GM23338 (cell line): ENCODE measurements at regions not wholly inside any gene's neighbourhood (a gene's known extent, or its start where the extent isn't known, plus 50 kb on each side); places are given as distances from the start of the nearest gene placed in this dataset.

Experiments used
- ATAC-seq: fragments of 200-7000 bp; cut with Tn5 transposase; 3 replicates; pipeline ENCODE4 v1.9.1; 2020
- DNase-seq: peaks from one replicate; pipeline ENCODE4 v3.0.0-alpha.2; 2015; ENCODE audit warnings: low spot score
- H2AFZ ChIP-seq: fragments of 200-600 bp; sonication (generic); 2 replicates; pipeline ENCODE4 v1.8.0; 2016; ENCODE audit warnings: antibody characterized with exemption, mild to moderate bottlenecking, moderate library complexity
- H3F3A ChIP-seq: fragments of 200-600 bp; sonication (generic); replicated peaks from 2 replicates; pipeline ENCODE4 v1.8.0; 2017; ENCODE audit warnings: antibody characterized with exemption, mixed run types, low read depth
- H3K27ac ChIP-seq: fragments of 200-600 bp; sonication (generic); 2 replicates; pipeline ENCODE4 v1.6.1; 2016; ENCODE audit warnings: low read depth
- H3K27me3 ChIP-seq: fragments of 200-600 bp; sonication (generic); 2 replicates; pipeline ENCODE4 v1.8.0; 2016; ENCODE audit warnings: mild to moderate bottlenecking, mixed run types, moderate library complexity; ENCODE audit not compliant: insufficient read depth
- H3K36me3 ChIP-seq: fragments of 200-600 bp; sonication (generic); 2 replicates; pipeline ENCODE4 v1.8.0; 2016; ENCODE audit warnings: mild to moderate bottlenecking; ENCODE audit not compliant: insufficient read depth
- H3K4me1 ChIP-seq: fragments of 200-600 bp; sonication (generic); 2 replicates; pipeline ENCODE4 v1.8.0; 2016; ENCODE audit warnings: mild to moderate bottlenecking, moderate library complexity; ENCODE audit not compliant: insufficient read depth
- H3K4me2 ChIP-seq: fragments of 200-600 bp; sonication (generic); 2 replicates; pipeline ENCODE4 v1.7.1; 2017; ENCODE audit warnings: mixed run types
- H3K4me3 ChIP-seq: fragments of 200-600 bp; sonication (generic); 2 replicates; pipeline ENCODE4 v1.6.1; 2016; ENCODE audit warnings: mixed run types
- H3K79me2 ChIP-seq: fragments of 200-600 bp; sonication (generic); replicated peaks from 2 replicates; pipeline ENCODE4 v1.8.0; 2017; ENCODE audit warnings: mild to moderate bottlenecking; ENCODE audit not compliant: insufficient read depth
- H3K9me2 ChIP-seq: fragments of 200-600 bp; sonication (generic); 2 replicates; pipeline ENCODE4 v1.8.0; 2017; ENCODE audit not compliant: insufficient read depth
- H4K20me1 ChIP-seq: fragments of 200-600 bp; sonication (generic); replicated peaks from 2 replicates; pipeline ENCODE4 v1.8.0; 2017; ENCODE audit warnings: mild to moderate bottlenecking; ENCODE audit not compliant: insufficient read depth
- H3K27ac Mint-ChIP-seq: 2 replicates; pipeline ENCODE4 v1.8.0; 2020; ENCODE audit warnings: inconsistent platforms, mild to moderate bottlenecking, moderate library complexity, mixed read lengths
- H3K27me3 Mint-ChIP-seq: 3 replicates; pipeline ENCODE4 v1.8.0; 2022; ENCODE audit warnings: low read depth, mild to moderate bottlenecking, moderate library complexity, mixed read lengths, inconsistent platforms; ENCODE audit not compliant: insufficient read depth, poor library complexity
- H3K36me3 Mint-ChIP-seq: 3 replicates; pipeline ENCODE4 v1.8.0; 2021; ENCODE audit warnings: low read depth, mild to moderate bottlenecking, inconsistent platforms, moderate library complexity, mixed read lengths
- H3K4me1 Mint-ChIP-seq: 3 replicates; pipeline ENCODE4 v1.8.0; 2020; ENCODE audit warnings: mild to moderate bottlenecking, inconsistent platforms, mixed read lengths
- H3K4me3 Mint-ChIP-seq: 3 replicates; pipeline ENCODE4 v1.8.0; 2021; ENCODE audit warnings: moderate library complexity, mild to moderate bottlenecking, inconsistent platforms, mixed read lengths
- H3K9me3 Mint-ChIP-seq: 3 replicates; pipeline ENCODE4 v1.8.0; 2020; ENCODE audit warnings: moderate library complexity, mild to moderate bottlenecking, inconsistent platforms, mixed read lengths
- CREB1 ChIP-seq: fragments of 250-450 bp; sonication (Bioruptor Pico); IDR thresholded peaks from 2 replicates; pipeline ENCODE4 v1.5.0; 2020; ENCODE audit warnings: low read depth, mild to moderate bottlenecking, moderate library complexity
- CTCF ChIP-seq, 2 experiments: fragments of 200-600 bp in 1 of 2; sonication (generic) in 1 of 2; conservative IDR thresholded peaks; 2 replicates each; pipeline versions ENCODE4 v1.5.1 to v1.6.1; 2016 to 2017; ENCODE audit warnings: antibody characterized with exemption in 2 of 2, low read depth in 2 of 2, mild to moderate bottlenecking in 2 of 2, moderate library complexity in 1 of 2
- ETS1 ChIP-seq: IDR thresholded peaks from 2 replicates; pipeline ENCODE4 v1.6.1; 2016; ENCODE audit warnings: antibody characterized with exemption
- EZH2phosphoT487 ChIP-seq: fragments of 200-600 bp; sonication (generic); IDR thresholded peaks from one replicate; pipeline ENCODE4 v1.8.1; 2018; ENCODE audit warnings: antibody characterized with exemption; ENCODE audit not compliant: unreplicated experiment
- POLR2AphosphoS5 ChIP-seq: IDR thresholded peaks from 2 replicates; pipeline ENCODE4 v1.6.1; 2016; ENCODE audit warnings: antibody characterized with exemption, low read depth
- ZNF114 ChIP-seq: fragments of 250-450 bp; sonication (Bioruptor Pico); IDR thresholded peaks from 2 replicates; pipeline ENCODE4 v1.5.0; 2020; ENCODE audit warnings: mild to moderate bottlenecking, moderate library complexity
- ZNF331 ChIP-seq: fragments of 250-450 bp; sonication (Bioruptor Pico); IDR thresholded peaks from 2 replicates; pipeline ENCODE4 v1.5.0; 2020; ENCODE audit warnings: low read depth, mild to moderate bottlenecking, moderate library complexity
- ZNF462 ChIP-seq: fragments of 250-450 bp; sonication (Bioruptor Pico); IDR thresholded peaks from 2 replicates; pipeline ENCODE4 v1.5.0; 2020; ENCODE audit warnings: mild to moderate bottlenecking, moderate library complexity

GRCh38 chr13:68064001-68064770 lies 834.0 kb upstream of the PCDH9 start (continued):
- TF ChIP-seq CREB1 (CRISPR knock-in tag) (no peak), POLR2AphosphoS5 (no peak)

DNA sequence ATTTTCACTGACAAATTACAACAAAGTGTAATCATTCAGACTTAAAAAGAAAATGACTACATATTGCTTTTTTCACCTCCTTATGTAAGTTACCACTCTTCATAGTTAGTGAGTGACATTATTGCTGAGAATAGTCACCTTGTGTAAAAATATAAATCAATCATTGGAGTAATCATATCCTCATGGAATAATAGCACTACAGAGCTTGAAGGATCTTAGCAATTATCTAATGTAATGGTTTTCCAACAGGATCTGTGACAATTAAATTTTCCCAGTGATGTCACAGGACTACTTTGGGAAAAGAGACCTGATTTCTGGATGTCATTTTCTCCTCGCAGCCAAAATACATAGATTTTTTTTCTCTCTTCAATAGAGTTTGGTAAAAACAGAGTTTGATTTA lies 833.0 kb upstream of the PCDH9 start:
- H3K36me3 ChIP-seq, result no peaks in the 10 kb centered on the region
- no peak overlapping the region for H3K4me3 ChIP-seq
- ATAC-seq (no peak), DNase-seq (no peak)
- no peaks in the 10 kb centered on the region for H3K79me2 ChIP-seq
- no peaks in the 10 kb centered on the region for H3K4me1 Mint-ChIP-seq
- H3K9me2 ChIP-seq, result no peaks in the 10 kb centered on the region; the same call in 1 of the 2 replicates
- no peak overlapping the region for H2AFZ ChIP-seq
- H3K4me2 ChIP-seq, result no peak overlapping the region
- no peaks in the 10 kb centered on the region for H4K20me1 ChIP-seq
- H3K9me3 Mint-ChIP-seq, result no peaks in the 10 kb centered on the region; the same call in 2 of the 3 replicates
- no peaks in the 10 kb centered on the region; the same call in 2 of the 3 replicates for H3K36me3 Mint-ChIP-seq
- H3K4me1 ChIP-seq, result no peaks in the 10 kb centered on the region
- H3F3A ChIP-seq, result no peaks in the 10 kb centered on the region
- H3K4me3 Mint-ChIP-seq, result no peak overlapping the region
- no peaks in the 10 kb centered on the region for H3K27me3 Mint-ChIP-seq
- TF ChIP-seq CTCF (conservative IDR thresholded peaks at IDR 0.05; ENCODE audit: low read depth in 2 of 2), result no peak
- H3K27ac ChIP-seq, result no peak overlapping the region
- H3K27ac Mint-ChIP-seq, result no peak overlapping the region
- H3K27me3 ChIP-seq, result no peaks in the 10 kb centered on the region

DNA sequence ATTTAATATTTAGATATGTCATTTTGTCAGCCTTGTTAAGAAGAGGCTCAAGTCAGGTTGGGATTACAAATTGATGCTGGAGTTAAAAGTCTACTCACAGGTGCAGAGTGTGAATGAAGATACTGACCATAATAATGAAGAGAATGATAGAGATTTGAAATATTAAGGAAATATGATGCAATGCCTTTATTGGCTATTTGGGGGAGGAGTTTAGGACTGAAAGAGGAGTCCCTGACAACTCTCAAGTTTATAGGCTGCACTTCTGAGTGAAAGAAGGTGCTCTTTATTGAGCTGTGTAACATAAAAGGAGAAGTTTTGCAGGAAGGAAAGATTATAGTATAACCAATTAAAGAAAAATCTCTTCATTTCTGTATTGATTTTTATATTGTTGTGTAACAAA lies 827.7 kb upstream of the PCDH9 start:
- Histone ChIP-seq H3K27ac (no peak overlapping the region), H2AFZ (no peak overlapping the region), H3K4me1 (no peaks in the 10 kb centered on the region), H3K4me2 (no peak overlapping the region), H3K79me2 (no peaks in the 10 kb centered on the region), H3F3A (no peaks in the 10 kb centered on the region), H3K4me3 (no peak overlapping the region), H4K20me1 (no peaks in the 10 kb centered on the region), H3K9me2 (no peaks in the 10 kb centered on the region; the same call in 1 of the 2 replicates), H3K27me3 (no peaks in the 10 kb centered on the region), H3K36me3 (0 out of 2 replicates have a peak, but pooled peaks cover 15% of the 10 kb centered on the region)
- Mint-ChIP-seq H3K9me3 (peaks cover 21% of the 10 kb centered on the region), H3K27ac (no peak overlapping the region), H3K27me3 (no peaks in the 10 kb centered on the region), H3K36me3 (peaks cover 21% of the 10 kb centered on the region; the same call in 2 of the 3 replicates), H3K4me1 (no peaks in the 10 kb centered on the region), H3K4me3 (no peak overlapping the region)
- DNase-seq (no peak), ATAC-seq (no peak)
- TF ChIP-seq EZH2phosphoT487 (no peak), ZNF114 (no peak), ZNF331 (CRISPR knock-in tag) (no peak), ZNF462 (CRISPR knock-in tag) (no peak), ETS1 (no peak)
